Bone marrow (tissue), 2 donors: ENCODE measurements at regions not wholly inside any gene's neighbourhood (a gene's known extent, or its start where the extent isn't known, plus 50 kb on each side); places are given as distances from the start of the nearest gene placed in this dataset.

Source experiments
- DNase-seq, 2 donors: peaks; one replicate each; lab custom pipeline; 2025; lab: John Stamatoyannopoulos, UW

- DNase-seq, result no peak
Measured at GRCh38 chr2:64402876-64403275, 51.1 kb upstream of the LGALSL start.

DNA sequence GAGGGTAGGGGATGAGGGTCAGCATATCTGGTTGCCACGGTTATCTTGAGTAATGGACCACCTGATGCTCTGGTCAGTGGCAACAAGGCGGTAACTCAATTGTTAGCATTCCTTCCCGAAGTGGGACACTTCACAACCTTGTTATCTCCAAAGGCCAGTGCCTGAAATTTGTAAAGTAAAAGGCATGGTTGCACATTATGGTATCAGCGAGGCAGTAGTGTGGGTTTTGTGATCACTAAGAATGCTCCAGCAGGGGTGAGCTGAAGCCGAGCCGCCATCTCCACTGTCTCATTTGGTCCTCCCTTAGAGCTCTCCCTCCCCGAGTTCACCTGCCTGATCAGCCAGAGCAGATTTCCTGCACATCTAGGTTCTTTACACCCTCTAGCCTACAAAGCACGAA lies 50.5 kb upstream of the LGALSL start:
- no peak for DNase-seq

- peak in 1 of 2 donors; percentile 51 for DNase-seq
Measured at GRCh38 chr2:64404002-64404731, 49.8 kb upstream of the LGALSL start.
